ENCODE measurements at regions not wholly inside any gene's neighbourhood (a gene's known extent, or its start where the extent isn't known, plus 50 kb on each side); places are given as distances from the start of the nearest gene placed in this dataset.
"Not testable (repeated sequence)": the region's sequence is repeated elsewhere in the genome, so short reads cannot be mapped to it uniquely, and the experiment has no call there.

DNA sequence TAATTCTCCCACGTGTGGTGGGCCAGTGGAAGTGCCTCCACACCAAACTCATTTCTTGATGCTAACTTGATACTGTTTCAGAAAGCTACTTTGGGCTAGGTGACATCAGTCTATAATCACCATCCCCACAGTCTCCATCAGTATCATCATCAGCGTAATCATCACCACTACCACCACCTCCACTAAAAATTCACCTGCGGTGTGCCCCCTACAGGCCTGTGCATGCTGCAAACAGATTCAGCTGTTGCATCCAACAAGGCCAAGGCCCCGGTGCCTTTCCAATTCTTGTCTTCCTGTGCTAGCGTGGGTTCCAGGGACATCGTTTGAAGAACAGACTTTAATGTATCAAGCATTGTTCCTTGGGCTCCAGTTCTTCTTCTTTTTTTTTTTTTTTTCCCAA lies 201.3 kb upstream of the EXOC2 start:
- intact Hi-C loops (cut with DNase I; ENCODE audit: low total_unique reads) = no loop called here
- H3K27ac ChIP-seq = no peak overlapping the region
- no peak for TF ChIP-seq POLR2A (IDR thresholded peaks at IDR 0.05)
- TF ChIP-seq POLR2AphosphoS5 (IDR thresholded peaks at IDR 0.05) = no peak
- TF ChIP-seq, protein P1, sequence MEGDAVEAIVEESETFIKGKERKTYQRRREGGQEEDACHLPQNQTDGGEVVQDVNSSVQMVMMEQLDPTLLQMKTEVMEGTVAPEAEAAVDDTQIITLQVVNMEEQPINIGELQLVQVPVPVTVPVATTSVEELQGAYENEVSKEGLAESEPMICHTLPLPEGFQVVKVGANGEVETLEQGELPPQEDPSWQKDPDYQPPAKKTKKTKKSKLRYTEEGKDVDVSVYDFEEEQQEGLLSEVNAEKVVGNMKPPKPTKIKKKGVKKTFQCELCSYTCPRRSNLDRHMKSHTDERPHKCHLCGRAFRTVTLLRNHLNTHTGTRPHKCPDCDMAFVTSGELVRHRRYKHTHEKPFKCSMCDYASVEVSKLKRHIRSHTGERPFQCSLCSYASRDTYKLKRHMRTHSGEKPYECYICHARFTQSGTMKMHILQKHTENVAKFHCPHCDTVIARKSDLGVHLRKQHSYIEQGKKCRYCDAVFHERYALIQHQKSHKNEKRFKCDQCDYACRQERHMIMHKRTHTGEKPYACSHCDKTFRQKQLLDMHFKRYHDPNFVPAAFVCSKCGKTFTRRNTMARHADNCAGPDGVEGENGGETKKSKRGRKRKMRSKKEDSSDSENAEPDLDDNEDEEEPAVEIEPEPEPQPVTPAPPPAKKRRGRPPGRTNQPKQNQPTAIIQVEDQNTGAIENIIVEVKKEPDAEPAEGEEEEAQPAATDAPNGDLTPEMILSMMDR (IDR thresholded peaks at IDR 0.05) = no peak
- H3K4me3 ChIP-seq = no peak overlapping the region
- H3K4me1 ChIP-seq = no peaks in the 10 kb centered on the region
- H3K36me3 ChIP-seq = no peaks in the 10 kb centered on the region
- no peak for DNase-seq (ENCODE audit: low spot score in 2 of 2)
- no peaks in the 10 kb centered on the region for H3K27me3 ChIP-seq
- no peaks in the 10 kb centered on the region for H3K9me3 ChIP-seq

DNA sequence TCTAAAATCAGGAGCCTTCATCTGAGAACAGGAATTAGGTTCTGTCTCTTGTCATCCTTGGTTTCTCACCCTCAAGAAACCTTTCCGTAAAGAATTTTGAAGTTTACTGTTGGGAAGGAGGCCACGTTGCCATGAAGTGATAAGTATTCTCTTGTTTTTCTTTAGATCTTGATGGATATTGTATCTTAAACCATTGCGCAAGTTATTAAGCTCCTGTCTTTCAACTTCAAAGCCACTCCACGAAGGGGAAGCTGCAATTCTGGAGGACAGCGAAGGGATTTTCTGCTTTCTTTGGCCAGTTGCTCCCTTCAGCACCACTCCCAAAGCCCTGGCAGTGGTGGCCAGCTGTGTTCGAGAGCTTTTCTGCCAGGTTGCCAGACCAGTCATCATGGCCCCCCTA lies 198.1 kb upstream of the EXOC2 start:
- Histone ChIP-seq H3K4me1 (no peaks in the 10 kb centered on the region), H3K27me3 (no peaks in the 10 kb centered on the region), H3K9me3 (no peaks in the 10 kb centered on the region), H3K27ac (no peak overlapping the region), H3K4me3 (no peak overlapping the region), H3K36me3 (no peaks in the 10 kb centered on the region)
- no peak for DNase-seq (ENCODE audit: low spot score in 2 of 2)
- intact Hi-C loops (cut with DNase I; ENCODE audit: low total_unique reads) = no loop called here
- TF ChIP-seq, protein P1 (IDR thresholded peaks at IDR 0.05) = no peak
- TF ChIP-seq POLR2AphosphoS5 (IDR thresholded peaks at IDR 0.05) = no peak
- TF ChIP-seq POLR2A (IDR thresholded peaks at IDR 0.05) = no peak

DNA sequence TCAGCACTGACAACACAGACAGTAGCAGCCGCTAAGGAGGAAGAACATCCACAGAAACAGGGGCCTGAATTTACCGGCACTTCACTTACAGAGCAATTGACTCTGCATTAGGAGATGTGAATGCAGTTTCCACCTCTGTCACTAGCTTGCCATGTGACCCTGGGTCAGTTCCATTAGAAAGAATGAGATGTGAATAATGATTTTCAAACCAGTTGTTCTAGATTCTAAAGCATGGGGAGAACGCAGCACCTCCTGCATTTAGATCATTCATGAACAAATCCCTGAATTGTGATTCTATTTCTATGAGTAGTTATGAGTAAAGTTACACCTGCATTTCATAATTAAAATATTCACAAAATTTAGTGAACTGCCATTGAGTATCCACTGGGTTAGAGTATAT lies 197.3 kb upstream of the EXOC2 start:
- no peak overlapping the region for H3K27ac ChIP-seq
- H3K36me3 ChIP-seq = no peaks in the 10 kb centered on the region
- H3K27me3 ChIP-seq = no peaks in the 10 kb centered on the region
- no peak for TF ChIP-seq POLR2A (IDR thresholded peaks at IDR 0.05)
- TF ChIP-seq, protein P1 (IDR thresholded peaks at IDR 0.05) = no peak
- TF ChIP-seq POLR2AphosphoS5 (IDR thresholded peaks at IDR 0.05) = no peak
- no peaks in the 10 kb centered on the region for H3K9me3 ChIP-seq
- H3K4me3 ChIP-seq = no peak overlapping the region
- DNase-seq (ENCODE audit: low spot score in 2 of 2) = no peak
- no peaks in the 10 kb centered on the region for H3K4me1 ChIP-seq
- intact Hi-C loops (cut with DNase I; ENCODE audit: low total_unique reads) = no loop called here

DNA sequence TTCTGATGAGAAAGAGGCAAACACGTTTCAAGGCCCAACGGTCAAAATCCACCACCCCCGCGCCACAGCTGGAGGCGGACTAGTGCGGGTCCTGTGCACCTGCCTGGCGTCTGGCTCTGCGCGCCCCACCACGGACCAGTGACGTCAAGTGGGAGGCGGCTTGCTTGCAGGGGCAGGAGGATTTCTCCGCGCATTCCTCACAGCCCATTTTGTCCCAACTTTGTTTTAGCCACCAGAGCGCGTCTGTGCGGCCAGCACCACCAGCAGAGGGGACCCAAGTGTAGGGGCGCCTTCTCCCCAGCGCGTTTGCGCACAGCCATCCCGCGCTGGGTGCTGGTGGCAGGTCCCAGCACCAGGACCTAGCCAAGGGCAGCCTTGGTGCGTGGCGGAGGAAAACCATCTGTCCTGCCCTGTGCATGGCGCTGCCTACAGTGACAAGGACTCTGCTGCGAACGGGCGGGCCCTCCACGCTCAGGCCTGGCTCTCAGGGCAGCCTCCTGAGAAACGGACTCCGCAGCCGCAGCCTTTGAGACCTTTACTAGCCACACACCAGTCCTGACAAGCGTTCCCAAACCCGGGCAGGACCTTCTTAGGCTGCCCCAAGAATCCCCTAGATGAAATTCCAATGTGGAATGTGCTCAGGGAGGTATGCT lies 194.8 kb upstream of the EXOC2 start:
- Histone ChIP-seq H3K4me3 (no peak overlapping the region), H3K27me3 (no peaks in the 10 kb centered on the region), H3K4me1 (no peaks in the 10 kb centered on the region), H3K9me3 (no peaks in the 10 kb centered on the region), H3K36me3 (no peaks in the 10 kb centered on the region), H3K27ac (no peak overlapping the region)
- intact Hi-C loops (cut with DNase I; ENCODE audit: low total_unique reads) = no loop called here
- DNase-seq (ENCODE audit: low spot score in 2 of 2) = no peak
- TF ChIP-seq, protein P1 (IDR thresholded peaks at IDR 0.05) = no peak
- TF ChIP-seq POLR2A (IDR thresholded peaks at IDR 0.05) = no peak
- no peak for TF ChIP-seq POLR2AphosphoS5 (IDR thresholded peaks at IDR 0.05)

DNA sequence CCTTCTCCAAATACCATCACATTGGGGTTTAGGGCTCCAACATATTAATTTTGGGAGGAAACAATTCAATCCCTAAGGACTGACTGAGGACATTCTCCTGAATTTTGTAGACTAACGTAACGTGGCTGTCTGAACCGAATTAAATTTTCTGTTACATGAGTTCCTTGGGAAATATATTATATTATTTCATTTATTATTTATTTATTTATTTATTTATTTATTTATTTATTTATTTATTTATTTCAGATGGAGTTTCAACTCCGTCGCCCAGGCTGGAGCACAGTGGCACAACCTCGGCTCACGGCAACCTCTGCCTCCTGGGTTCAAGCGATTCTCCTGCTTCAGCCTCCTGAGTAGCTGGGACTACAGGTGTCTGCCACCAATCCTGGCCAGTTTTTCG lies 193.2 kb upstream of the EXOC2 start:
- H3K36me3 ChIP-seq; H3K4me1 ChIP-seq; H3K9me3 ChIP-seq; H3K4me3 ChIP-seq; H3K27me3 ChIP-seq; H3K27ac ChIP-seq; intact Hi-C loops (cut with DNase I; ENCODE audit: low total_unique reads); DNase-seq (ENCODE audit: low spot score in 2 of 2): not testable (repeated sequence)

Data from breast epithelium (tissue), 4 donors.